ENCODE measurements at regions not wholly inside any gene's neighbourhood (a gene's known extent, or its start where the extent isn't known, plus 50 kb on each side); places are given as distances from the start of the nearest gene placed in this dataset.
"Not testable (repeated sequence)": the region's sequence is repeated elsewhere in the genome, so short reads cannot be mapped to it uniquely, and the experiment has no call there.

GRCh38 chr1:148389027-148389339 lies 94.1 kb downstream of the PPIAL4G start:
- in situ Hi-C loops (cut with MboI; ENCODE audit: low pct_unique_long_range_greater_than_20kb, low sequenced_read_pairs, unreplicated experiment), result no loop called here
- DNase-seq (ENCODE audit: low spot score), result no peak
- TF ChIP-seq, protein P1, sequence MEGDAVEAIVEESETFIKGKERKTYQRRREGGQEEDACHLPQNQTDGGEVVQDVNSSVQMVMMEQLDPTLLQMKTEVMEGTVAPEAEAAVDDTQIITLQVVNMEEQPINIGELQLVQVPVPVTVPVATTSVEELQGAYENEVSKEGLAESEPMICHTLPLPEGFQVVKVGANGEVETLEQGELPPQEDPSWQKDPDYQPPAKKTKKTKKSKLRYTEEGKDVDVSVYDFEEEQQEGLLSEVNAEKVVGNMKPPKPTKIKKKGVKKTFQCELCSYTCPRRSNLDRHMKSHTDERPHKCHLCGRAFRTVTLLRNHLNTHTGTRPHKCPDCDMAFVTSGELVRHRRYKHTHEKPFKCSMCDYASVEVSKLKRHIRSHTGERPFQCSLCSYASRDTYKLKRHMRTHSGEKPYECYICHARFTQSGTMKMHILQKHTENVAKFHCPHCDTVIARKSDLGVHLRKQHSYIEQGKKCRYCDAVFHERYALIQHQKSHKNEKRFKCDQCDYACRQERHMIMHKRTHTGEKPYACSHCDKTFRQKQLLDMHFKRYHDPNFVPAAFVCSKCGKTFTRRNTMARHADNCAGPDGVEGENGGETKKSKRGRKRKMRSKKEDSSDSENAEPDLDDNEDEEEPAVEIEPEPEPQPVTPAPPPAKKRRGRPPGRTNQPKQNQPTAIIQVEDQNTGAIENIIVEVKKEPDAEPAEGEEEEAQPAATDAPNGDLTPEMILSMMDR (IDR thresholded peaks at IDR 0.05; ENCODE audit: extremely low read depth, insufficient read depth, missing control alignments), result no peak

DNA sequence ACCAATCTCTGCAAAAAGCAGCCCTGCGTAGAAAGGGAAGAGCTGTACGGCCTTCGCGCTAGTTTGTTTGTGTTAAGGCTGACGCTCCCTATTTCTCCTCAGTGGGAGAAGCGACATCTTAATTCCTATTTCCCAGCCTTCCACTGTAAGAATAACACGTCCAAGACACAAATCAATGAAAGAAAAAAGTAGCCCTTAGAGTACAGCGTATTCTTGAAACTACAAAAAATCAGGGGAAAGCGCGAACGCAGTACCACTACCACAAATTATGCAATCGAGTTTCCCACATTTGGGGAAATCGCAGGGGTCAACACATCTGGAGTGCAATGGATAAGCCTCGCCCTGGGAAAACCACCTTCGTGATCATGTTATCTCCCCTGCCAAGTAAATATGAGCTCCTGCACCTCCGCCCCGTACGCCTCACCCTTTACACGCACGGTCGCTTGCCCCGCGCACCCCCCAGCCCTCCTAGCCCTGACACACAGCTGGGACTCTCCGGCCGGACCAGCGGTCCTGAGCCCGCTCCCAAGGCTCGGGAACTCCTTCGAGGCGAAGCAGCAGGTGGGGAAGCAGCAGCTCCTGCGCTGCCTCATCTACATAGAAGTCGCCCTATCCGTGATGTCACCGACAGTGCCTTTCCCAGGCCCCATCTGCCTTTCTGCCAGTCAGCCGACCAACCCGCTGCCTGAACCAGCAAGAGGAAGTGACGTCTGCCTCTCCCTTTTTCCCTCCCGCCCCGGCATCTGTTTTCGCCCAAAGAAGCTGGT lies 94.7 kb downstream of the PPIAL4G start:
- TF ChIP-seq, protein P1 (IDR thresholded peaks at IDR 0.05; ENCODE audit: extremely low read depth, insufficient read depth, missing control alignments), result no peak
- DNase-seq (ENCODE audit: low spot score), result peak; percentile 81
- in situ Hi-C loops (cut with MboI; ENCODE audit: low pct_unique_long_range_greater_than_20kb, low sequenced_read_pairs, unreplicated experiment), result no loop called here

GRCh38 chr1:148387949-148388259 lies 95.2 kb downstream of the PPIAL4G start:
- DNase-seq (ENCODE audit: low spot score); in situ Hi-C loops (cut with MboI; ENCODE audit: low pct_unique_long_range_greater_than_20kb, low sequenced_read_pairs, unreplicated experiment): not testable (repeated sequence)

DNA sequence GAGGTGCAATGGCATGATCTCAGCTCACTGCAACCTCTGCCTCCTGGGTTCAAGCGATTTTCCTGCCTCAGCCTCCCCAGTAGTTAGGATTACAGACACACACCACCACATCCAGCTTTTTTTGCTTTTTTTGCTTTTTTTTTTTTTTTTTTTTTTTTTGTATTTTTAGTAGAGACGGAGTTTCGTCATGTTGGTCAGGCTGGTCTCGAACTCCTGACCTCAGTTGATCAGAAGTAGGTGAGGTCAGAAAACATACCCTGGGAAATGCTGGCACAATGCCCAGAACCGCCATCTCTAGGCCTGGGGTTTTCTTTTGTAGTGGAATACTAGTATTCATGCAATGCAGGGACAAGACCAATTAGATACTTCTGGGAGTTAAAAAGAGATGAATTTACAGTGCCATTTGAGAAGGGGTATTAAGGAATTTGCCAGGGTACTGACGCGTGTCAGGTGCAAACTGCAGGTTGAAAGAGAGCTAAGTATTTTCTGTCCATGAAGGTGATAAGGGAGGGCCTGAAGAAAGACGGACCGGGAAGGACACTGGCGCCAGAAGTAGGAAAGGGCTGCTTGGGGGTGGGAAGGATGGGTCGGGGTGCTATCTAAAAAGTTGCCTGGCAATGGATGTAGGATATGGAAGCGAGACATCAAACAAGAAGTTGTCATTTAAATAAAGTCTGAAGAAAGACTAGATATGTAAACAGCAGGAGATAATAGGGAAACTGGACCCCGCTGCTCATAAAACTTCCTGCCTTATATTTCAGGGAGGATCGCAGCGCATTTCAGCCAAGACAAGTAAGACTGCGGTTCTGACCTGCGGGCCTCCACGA lies 95.8 kb downstream of the PPIAL4G start:
- DNase-seq (ENCODE audit: low spot score); in situ Hi-C loops (cut with MboI; ENCODE audit: low pct_unique_long_range_greater_than_20kb, low sequenced_read_pairs, unreplicated experiment): not testable (repeated sequence)

DNA sequence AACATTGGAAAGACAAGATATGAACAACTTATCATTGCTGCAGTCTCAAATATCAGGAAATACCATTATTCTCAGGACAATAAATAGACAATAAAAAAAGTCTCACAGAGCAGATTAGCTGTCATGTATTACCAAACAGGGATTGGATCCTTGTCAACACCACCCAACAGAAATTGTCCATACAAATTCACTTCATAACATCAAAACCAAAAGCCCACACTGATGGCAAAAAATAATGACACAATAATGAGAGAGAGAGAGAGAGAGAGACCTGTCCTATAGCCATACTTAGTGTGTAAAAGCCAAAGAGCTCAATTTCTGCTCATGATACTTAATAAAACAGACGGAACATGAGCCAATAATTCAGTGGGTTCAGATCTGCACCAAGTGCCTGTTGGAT lies 96.5 kb downstream of the PPIAL4G start:
- in situ Hi-C loops (cut with MboI; ENCODE audit: low pct_unique_long_range_greater_than_20kb, low sequenced_read_pairs, unreplicated experiment), result no loop called here
- TF ChIP-seq, protein P1 (IDR thresholded peaks at IDR 0.05; ENCODE audit: extremely low read depth, insufficient read depth, missing control alignments), result no peak
- no peak for DNase-seq (ENCODE audit: low spot score)

GRCh38 chr1:148386031-148386398 lies 97.1 kb downstream of the PPIAL4G start:
- in situ Hi-C loops (cut with MboI; ENCODE audit: low pct_unique_long_range_greater_than_20kb, low sequenced_read_pairs, unreplicated experiment); DNase-seq (ENCODE audit: low spot score): not testable (repeated sequence)

- TF ChIP-seq, protein P1 (IDR thresholded peaks at IDR 0.05; ENCODE audit: extremely low read depth, insufficient read depth, missing control alignments), result no peak
- in situ Hi-C loops (cut with MboI; ENCODE audit: low pct_unique_long_range_greater_than_20kb, low sequenced_read_pairs, unreplicated experiment), result no loop called here
- no peak for DNase-seq (ENCODE audit: low spot score)
Observed at GRCh38 chr1:148385371-148386030, 97.6 kb downstream of the PPIAL4G start.

GRCh38 chr1:148383966-148384365 lies 99.1 kb downstream of the PPIAL4G start:
- in situ Hi-C loops (cut with MboI; ENCODE audit: low pct_unique_long_range_greater_than_20kb, low sequenced_read_pairs, unreplicated experiment), result no loop called here
- TF ChIP-seq, protein P1 (IDR thresholded peaks at IDR 0.05; ENCODE audit: extremely low read depth, insufficient read depth, missing control alignments), result no peak
- DNase-seq (ENCODE audit: low spot score), result no peak

All from GM13977 (cell line).